Stimulated activated CD4-positive, alpha-beta T cell treated with anti-CD3 and anti-CD28 coated beads, Interleukin-12 subunit alpha, Interleukin-12 subunit beta, amount 100 ng/mL, for 4 hours (primary cell): ENCODE measurements at regions not wholly inside any gene's neighbourhood (a gene's known extent, or its start where the extent isn't known, plus 50 kb on each side); places are given as distances from the start of the nearest gene placed in this dataset.
"Not testable (repeated sequence)": the region's sequence is repeated elsewhere in the genome, so short reads cannot be mapped to it uniquely, and the experiment has no call there.

Experiments
- DNase-seq: peaks from one replicate; pipeline ENCODE4 v3.0.0-alpha.2; 2020

GRCh38 chr1:120357046-120357445, 57.8 kb upstream of the NBPF8 start:
- not testable (repeated sequence) for DNase-seq

- not testable (repeated sequence) for DNase-seq
Observed at GRCh38 chr1:120356170-120356569, 58.7 kb upstream of the NBPF8 start.

DNA sequence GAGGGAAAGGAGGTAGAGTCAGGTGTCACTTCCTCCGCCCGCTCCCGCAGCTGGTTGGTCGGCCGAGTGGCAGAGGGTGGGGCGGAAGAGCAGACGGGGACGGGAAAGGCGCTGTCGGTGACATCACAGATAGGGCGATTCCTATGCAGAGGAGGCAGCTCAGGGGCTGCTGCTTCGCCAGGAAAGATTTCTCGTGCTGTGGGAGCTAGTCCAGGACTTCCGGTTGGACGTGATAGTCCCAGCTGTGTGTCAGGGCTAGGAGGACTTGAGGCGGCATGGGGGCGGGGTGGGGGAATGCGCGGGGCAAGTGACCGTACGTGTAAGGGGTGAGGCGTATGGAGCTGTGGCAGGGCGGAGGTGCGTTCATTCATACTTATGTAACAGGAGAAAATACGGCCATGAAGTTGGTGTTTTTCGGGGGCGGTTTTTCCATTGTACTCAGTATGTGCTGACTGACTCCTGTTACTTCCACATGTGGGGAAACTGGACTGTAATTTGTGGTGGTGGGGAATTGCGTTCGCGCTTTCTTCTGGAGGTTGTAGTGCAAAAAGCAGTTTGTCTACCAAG, 60.1 kb upstream of the NBPF8 start:
- not testable (repeated sequence) for DNase-seq

- not testable (repeated sequence) for DNase-seq
Observed at GRCh38 chr1:120342231-120343073, 72.4 kb upstream of the NBPF8 start.

- not testable (repeated sequence) for DNase-seq
Observed at GRCh38 chr1:120341756-120342155, 73.1 kb upstream of the NBPF8 start.

GRCh38 chr1:120340838-120341751, 73.7 kb upstream of the NBPF8 start:
- DNase-seq = peak; percentile 38

DNA sequence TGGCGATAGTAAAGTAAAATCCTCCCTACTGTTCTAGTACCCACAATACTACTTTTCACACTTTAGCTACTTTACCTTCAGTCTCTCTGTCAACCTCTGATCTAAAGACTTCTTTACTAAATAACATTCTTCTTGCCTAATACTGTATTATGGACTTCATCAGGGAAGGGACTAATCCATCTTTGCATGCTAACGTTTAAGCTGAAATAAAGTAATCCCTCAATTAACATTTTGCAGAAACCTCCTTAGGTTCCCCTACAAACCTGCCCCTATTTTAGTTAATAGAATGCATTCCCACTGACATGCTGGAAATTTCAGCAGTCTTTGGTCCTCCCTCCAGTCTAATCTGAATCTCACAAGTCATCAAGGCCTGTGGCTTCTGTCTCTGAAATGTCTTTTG, 99.1 kb upstream of the NBPF8 start:
- DNase-seq = not testable (repeated sequence)

DNA sequence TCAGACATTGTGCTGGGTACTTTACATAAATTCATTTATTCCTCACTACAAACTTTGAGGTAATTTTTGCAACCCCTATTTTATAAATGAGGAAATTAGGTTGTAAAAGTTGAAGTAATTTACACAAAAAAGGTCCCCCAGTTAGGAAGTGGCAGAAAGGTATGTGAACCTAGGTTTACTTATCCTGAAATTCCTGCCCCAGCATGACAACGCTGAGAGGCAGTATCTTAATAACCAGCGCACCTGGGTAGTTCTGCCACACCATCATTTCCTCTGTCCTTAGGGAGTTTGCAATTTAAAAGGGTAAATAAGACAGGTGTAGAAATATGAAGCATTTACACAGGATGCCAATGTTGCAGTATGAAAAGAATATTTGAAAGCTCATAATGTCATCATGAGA, 102.9 kb upstream of the NBPF8 start:
- not testable (repeated sequence) for DNase-seq

DNA sequence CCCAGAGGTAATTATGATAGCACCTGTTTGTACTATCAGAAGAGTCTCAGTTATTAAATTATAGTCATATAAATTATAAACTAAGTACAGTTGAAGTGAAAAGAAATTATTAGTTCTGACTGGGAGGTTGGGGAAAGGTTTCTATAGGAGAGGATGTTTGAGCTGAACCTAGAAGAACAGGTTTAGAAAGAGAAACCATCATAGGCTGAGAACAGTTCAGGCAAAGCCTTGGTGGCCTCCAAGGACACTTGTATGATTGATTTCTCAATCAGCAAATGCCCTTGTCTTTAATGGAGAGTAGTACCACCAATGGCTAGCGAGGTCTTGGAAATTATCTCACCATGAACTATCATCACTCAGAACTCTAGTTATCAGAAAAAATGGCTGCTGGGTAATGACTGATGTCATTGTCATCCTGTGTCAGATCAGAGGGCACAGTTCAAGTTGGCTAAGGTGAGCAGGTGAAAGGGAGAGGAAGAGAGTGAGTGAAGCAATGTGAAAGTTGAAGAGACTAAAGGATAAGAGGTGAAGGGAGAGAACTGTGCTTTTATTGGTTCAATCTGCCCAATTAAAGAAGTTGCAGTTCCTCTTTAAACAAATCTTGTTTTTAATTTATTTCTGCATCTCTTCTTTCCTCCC, 105.8 kb upstream of the NBPF8 start:
- not testable (repeated sequence) for DNase-seq

DNA sequence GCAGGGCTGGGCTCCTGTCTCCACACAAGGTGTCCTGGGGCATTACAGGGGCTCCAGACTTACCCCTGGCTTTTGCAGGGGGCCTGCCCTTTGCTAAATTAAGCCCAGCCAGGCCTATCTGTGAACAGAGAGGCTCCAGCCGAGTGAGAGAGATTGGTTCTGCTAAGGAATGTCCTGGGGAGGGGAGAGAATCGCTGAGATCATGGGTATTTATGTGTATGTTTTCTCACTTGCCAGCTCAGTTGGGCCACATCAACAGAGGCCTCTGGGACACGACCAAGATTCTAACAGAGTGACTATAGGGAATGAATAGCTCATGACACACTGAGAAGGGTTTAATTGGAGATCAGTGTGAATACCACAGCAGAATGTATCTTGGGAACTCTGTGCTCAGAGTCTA, 109.8 kb upstream of the NBPF8 start:
- DNase-seq = not testable (repeated sequence)

DNA sequence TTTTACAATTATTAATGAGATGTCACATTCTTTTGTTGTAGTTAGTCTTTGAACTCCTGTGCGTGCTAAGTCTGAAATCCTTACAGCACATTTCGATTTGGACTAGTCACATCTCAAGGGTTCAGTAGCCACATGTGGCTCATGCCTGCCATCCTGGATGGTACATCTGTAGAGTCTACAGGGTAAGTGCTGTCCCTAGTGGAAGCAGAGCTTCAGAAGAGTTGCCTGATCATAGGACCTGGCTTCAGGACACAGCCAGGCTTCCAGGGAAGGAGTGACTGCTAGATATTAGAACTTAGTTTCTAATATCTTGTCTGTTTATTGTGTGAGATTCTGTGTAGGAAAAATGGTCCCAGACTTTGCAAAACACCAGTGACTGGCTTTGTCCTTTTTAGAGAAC, 110.5 kb upstream of the NBPF8 start:
- DNase-seq = not testable (repeated sequence)

- not testable (repeated sequence) for DNase-seq
Observed at GRCh38 chr1:120299433-120300057, 115.3 kb upstream of the NBPF8 start.

- DNase-seq = not testable (repeated sequence)
Observed at GRCh38 chr1:120298487-120298886, 116.3 kb upstream of the NBPF8 start.

GRCh38 chr1:120297345-120297953, 117.4 kb upstream of the NBPF8 start:
- not testable (repeated sequence) for DNase-seq

DNA sequence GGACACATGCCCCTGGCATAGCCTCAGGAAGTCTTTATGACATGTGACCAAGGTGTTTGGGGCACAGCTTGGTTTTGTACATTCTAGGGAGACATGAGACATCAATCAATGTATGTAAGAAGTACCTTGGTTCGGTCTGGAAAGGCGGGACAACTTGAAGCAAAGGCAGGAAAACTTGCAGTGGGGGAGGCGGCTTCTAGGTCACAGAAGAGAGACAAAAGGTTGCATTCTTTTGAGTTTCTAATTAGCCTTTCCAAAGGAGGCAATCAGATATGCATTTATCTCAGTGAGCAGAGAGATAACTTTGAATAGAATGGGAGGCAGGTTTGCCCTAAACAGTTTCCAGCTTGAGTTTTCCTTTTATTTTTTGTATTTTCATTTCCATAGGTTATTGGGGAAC, 113.8 kb upstream of the SEC22B start:
- not testable (repeated sequence) for DNase-seq

- DNase-seq = not testable (repeated sequence)
Observed at GRCh38 chr1:120289601-120290074, 113.3 kb upstream of the SEC22B start.

GRCh38 chr1:120288814-120289600, 112.7 kb upstream of the SEC22B start:
- not testable (repeated sequence) for DNase-seq

DNA sequence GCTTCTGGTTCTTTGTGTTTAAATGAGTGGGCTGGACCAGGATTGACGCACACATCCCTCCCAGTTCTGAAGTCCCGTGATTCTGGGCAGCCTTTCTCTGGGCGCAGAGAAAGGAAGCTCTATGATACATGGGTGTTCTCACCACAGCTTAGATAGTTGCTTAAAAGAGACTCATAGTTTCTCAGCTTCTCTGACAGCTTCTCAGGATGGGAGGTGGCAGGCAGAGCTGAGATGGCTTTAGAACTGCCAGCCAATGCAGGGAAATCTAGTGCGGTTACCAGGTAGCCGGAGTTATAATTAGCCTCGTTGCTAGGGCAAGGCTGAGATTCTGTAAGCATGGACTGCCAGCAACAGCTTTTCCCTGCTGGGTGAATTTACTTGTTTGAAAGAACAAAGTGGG, 111.8 kb upstream of the SEC22B start:
- DNase-seq = not testable (repeated sequence)

DNA sequence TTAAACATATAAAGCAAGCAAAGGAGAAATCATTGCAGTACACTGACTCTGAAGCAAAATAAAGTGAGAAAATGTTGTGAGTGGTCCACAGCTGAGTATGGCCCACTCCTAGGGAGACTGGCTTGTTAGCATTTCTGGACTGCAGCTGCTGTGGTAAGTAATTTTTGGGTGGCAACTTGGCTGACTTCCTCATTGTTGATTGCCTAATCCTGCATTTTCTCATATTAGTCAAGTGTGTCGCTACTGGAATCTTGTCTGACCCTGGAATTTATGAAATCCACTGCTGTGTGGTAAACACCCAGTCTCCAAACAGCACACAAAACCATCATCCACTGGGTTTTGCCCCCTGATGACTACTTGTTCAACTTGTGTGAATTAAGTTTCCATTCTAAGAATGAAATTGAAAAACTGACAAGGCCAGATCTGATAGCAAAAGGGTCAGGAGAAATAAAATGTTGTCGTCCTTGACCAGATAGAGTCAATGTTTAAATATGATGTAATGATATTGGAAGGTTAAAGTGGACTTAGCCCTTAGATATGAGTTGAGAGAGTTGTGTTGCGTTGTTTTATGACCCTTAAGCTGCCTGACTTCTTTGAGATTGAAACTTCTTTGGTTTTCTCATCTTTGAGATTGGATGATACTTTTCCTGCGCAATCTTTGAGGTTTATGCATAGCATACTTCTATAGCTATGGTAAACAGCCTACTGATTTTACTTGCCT, 106.6 kb upstream of the SEC22B start:
- not testable (repeated sequence) for DNase-seq

DNA sequence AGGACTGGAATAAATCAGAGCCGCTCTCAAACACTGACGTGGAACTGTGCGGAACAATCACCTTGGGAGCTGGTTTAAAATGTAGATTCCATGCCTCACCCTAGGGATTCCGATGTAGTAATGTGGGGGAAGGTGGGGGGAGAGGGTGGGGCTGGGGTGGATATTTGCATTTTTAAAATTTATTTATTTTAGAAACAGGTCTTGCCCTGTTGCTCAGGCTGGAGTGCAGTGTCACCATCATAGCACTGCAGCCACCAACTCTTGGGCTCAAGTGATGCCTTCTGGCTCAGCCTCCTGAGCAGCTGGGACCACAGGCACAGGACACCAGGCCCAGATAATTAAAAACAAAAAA, 101.9 kb upstream of the SEC22B start:
- not testable (repeated sequence) for DNase-seq
